ENCODE measurements at regions not wholly inside any gene's neighbourhood (a gene's known extent, or its start where the extent isn't known, plus 50 kb on each side); places are given as distances from the start of the nearest gene placed in this dataset.

DNA sequence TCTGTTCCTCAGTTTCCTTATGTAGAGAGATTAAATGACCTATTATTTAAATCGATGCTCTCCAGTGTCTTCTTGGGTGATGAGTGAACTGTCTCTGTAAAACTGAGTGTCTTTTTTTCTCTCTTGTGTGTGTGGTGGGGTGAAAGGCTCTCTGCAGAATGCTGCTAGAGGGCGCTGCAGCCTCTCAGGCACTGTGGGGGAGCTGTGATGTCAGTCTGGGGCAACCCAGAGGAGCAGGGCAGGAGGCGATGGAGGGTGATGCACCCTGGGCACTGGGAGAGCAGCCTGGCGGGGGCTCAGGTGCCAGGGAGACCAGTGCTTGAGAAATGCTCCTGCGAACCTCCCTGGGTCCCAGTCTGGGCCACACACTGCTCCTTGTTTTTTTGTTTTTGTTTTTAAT, 110.1 kb upstream of the POM121L12 start:
- TF ChIP-seq, protein P1, sequence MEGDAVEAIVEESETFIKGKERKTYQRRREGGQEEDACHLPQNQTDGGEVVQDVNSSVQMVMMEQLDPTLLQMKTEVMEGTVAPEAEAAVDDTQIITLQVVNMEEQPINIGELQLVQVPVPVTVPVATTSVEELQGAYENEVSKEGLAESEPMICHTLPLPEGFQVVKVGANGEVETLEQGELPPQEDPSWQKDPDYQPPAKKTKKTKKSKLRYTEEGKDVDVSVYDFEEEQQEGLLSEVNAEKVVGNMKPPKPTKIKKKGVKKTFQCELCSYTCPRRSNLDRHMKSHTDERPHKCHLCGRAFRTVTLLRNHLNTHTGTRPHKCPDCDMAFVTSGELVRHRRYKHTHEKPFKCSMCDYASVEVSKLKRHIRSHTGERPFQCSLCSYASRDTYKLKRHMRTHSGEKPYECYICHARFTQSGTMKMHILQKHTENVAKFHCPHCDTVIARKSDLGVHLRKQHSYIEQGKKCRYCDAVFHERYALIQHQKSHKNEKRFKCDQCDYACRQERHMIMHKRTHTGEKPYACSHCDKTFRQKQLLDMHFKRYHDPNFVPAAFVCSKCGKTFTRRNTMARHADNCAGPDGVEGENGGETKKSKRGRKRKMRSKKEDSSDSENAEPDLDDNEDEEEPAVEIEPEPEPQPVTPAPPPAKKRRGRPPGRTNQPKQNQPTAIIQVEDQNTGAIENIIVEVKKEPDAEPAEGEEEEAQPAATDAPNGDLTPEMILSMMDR (IDR thresholded peaks at IDR 0.05), result peak; percentile 27; the same call in 1 of the 2 replicates

DNA sequence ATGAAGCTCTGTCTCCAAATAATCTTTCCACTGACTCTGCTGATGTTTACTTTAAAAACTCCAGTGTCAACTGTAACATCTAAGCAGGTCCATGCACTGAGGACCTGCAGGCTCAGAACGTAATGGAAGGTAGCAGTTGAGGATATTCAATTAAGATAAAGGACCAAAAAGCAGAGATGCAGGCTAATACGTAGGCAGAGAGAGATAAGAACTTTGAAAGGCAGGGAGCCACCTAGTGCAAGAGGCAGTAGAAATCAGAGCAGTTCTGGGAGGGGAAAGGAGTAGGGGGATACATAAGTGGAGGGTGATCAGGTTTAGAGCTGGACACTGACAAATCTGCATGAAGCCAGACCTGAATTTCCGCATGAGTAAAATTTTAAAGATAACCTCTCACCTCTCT, 114.5 kb upstream of the POM121L12 start:
- TF ChIP-seq, protein P1 (IDR thresholded peaks at IDR 0.05), result no peak

DNA sequence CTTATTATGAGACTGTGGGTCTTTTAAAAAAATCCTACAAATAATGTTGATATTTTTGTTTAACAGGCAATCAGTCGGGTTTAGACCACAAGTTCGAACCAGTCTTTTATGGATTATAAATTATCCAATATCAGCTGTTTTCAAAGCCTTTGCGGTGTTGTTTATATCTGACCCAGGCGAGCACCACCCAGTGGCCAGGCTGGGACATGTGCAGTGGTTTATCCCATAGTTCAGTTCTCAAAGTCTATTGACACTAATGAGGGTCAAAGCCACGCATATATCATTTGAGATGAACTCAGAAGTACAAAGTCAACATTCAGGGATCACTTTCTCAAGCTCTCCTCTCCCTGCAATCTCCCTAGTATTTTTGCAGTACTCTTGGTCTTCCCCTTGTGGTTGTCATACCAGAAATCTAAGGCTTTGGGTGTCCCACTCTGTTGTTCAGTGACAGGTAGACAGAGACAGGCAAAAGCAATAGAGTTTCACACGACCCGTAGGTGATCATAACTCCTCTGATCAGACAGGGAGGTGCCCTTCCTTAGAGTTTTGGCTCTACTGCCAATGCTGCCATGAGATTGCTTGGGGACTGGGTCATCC, 117.4 kb upstream of the POM121L12 start:
- TF ChIP-seq, protein P1 (IDR thresholded peaks at IDR 0.05), result peak; percentile 86

DNA sequence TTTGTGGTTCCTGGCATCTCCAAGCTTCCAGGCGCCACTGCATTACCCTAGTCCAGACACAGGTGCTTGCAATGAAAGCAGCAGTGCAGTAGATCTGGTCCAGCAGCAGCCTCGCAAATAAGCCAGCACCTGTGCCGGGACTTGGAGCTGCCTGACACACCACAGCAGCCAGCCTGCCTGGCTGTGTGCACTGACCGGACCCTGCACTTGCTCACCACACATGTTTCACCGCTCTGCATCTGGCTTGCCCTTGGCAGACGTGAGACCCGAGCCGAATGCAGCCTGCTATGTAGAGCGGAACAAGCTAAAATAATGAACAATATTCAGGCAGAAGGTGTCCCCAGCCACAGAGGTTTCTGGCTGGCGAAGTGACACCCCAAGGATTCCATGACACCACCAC, 123.6 kb upstream of the POM121L12 start:
- TF ChIP-seq, protein P1 (IDR thresholded peaks at IDR 0.05), result no peak

DNA sequence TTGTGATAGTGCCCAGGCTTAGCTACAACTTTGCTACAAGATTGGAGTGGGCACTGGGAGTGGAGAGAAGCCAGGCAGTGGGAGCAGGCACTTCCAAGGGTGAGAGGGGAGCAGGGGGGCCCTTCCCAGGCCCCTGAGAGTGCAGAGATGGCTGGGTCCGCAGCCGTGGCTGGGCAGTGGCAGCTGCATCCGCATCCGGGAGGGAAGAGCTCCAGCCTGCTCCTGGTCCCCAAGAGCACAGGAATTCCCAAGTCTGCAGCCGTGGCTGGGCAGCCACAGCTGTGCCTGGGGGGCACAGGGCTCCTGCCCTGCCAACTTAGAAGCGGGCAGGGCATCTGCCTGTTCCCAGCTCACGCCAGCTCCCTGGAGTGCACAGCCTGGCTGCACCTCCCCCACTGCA, 124.1 kb upstream of the POM121L12 start:
- TF ChIP-seq, protein P1 (IDR thresholded peaks at IDR 0.05), result no peak

DNA sequence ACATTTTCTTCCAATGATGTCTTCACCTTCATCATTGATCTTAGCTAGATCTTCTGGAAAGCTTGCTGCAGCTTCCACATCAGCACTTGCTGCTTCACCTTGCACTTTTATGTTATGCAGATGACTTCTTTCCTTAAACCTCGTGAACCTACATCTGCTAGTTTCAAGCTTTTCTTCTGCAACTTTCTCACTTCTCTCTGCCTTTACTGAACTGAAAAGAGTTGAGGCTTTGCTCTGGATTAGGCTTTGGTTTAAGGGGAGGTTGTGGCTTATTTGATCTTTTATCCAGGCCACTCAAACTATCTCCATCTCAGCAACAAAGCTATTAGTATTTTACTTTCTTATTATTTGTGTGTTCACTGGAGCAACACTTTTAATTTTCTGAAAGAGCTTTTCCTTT, 125.5 kb upstream of the POM121L12 start:
- TF ChIP-seq, protein P1 (IDR thresholded peaks at IDR 0.05), result no peak

DNA sequence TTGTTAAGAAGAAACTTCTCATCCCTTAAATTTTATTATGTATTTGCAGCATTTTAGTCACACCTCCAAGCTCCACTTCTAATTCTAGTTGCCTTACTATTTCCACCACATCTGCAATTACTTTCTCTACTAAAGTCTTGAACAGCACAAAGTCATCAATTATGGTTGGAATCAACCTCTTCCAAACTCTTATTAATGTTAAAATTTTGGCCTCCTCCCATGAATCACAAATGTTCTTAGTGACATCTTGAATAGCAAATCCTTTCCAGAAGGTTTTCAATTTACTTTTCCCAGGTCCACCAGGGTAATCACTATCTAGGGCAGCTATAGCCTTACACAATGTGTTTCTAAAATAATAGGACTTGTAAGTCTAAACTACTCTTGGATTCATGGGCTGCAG, 126.3 kb upstream of the POM121L12 start:
- TF ChIP-seq, protein P1 (IDR thresholded peaks at IDR 0.05), result no peak

DNA sequence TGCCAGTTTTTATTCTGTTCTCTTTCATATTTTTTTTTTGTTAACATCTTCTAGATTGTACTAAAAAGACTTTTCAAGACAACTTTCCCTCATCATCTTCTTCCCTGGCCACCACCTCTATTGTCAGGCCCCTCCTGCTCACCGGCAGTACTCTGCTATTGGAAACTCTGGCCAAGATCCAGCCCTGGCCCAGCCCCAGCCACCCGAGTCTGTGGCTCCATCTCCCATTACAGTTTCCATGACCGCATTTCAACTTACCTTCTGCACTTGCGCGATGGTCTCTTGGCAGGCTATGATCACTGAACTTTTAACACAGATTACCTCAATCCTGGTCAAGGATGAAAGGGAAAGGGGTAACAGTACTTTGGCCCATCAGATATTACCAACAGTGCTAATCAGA, 137.7 kb upstream of the POM121L12 start:
- TF ChIP-seq, protein P1 (IDR thresholded peaks at IDR 0.05), result no peak

Data from LNCAP (cell line).